GM23338 (cell line): ENCODE measurements at regions not wholly inside any gene's neighbourhood (a gene's known extent, or its start where the extent isn't known, plus 50 kb on each side); places are given as distances from the start of the nearest gene placed in this dataset.

Source experiments
- ATAC-seq: fragments of 200-7000 bp; cut with Tn5 transposase; 3 replicates; pipeline ENCODE4 v1.9.1; 2020
- DNase-seq: peaks from one replicate; pipeline ENCODE4 v3.0.0-alpha.2; 2015; ENCODE audit warnings: low spot score
- H2AFZ ChIP-seq: fragments of 200-600 bp; sonication (generic); 2 replicates; pipeline ENCODE4 v1.8.0; 2016; ENCODE audit warnings: antibody characterized with exemption, mild to moderate bottlenecking, moderate library complexity
- H3F3A ChIP-seq: fragments of 200-600 bp; sonication (generic); replicated peaks from 2 replicates; pipeline ENCODE4 v1.8.0; 2017; ENCODE audit warnings: antibody characterized with exemption, mixed run types, low read depth
- H3K27ac ChIP-seq: fragments of 200-600 bp; sonication (generic); 2 replicates; pipeline ENCODE4 v1.6.1; 2016; ENCODE audit warnings: low read depth
- H3K27me3 ChIP-seq: fragments of 200-600 bp; sonication (generic); 2 replicates; pipeline ENCODE4 v1.8.0; 2016; ENCODE audit warnings: mild to moderate bottlenecking, mixed run types, moderate library complexity; ENCODE audit not compliant: insufficient read depth
- H3K36me3 ChIP-seq: fragments of 200-600 bp; sonication (generic); 2 replicates; pipeline ENCODE4 v1.8.0; 2016; ENCODE audit warnings: mild to moderate bottlenecking; ENCODE audit not compliant: insufficient read depth
- H3K4me1 ChIP-seq: fragments of 200-600 bp; sonication (generic); 2 replicates; pipeline ENCODE4 v1.8.0; 2016; ENCODE audit warnings: mild to moderate bottlenecking, moderate library complexity; ENCODE audit not compliant: insufficient read depth
- H3K4me2 ChIP-seq: fragments of 200-600 bp; sonication (generic); 2 replicates; pipeline ENCODE4 v1.7.1; 2017; ENCODE audit warnings: mixed run types
- H3K4me3 ChIP-seq: fragments of 200-600 bp; sonication (generic); 2 replicates; pipeline ENCODE4 v1.6.1; 2016; ENCODE audit warnings: mixed run types
- H3K79me2 ChIP-seq: fragments of 200-600 bp; sonication (generic); replicated peaks from 2 replicates; pipeline ENCODE4 v1.8.0; 2017; ENCODE audit warnings: mild to moderate bottlenecking; ENCODE audit not compliant: insufficient read depth
- H3K9me2 ChIP-seq: fragments of 200-600 bp; sonication (generic); 2 replicates; pipeline ENCODE4 v1.8.0; 2017; ENCODE audit not compliant: insufficient read depth
- H4K20me1 ChIP-seq: fragments of 200-600 bp; sonication (generic); replicated peaks from 2 replicates; pipeline ENCODE4 v1.8.0; 2017; ENCODE audit warnings: mild to moderate bottlenecking; ENCODE audit not compliant: insufficient read depth
- H3K27ac Mint-ChIP-seq: 2 replicates; pipeline ENCODE4 v1.8.0; 2020; ENCODE audit warnings: inconsistent platforms, mild to moderate bottlenecking, moderate library complexity, mixed read lengths
- H3K27me3 Mint-ChIP-seq: 3 replicates; pipeline ENCODE4 v1.8.0; 2022; ENCODE audit warnings: low read depth, mild to moderate bottlenecking, moderate library complexity, mixed read lengths, inconsistent platforms; ENCODE audit not compliant: insufficient read depth, poor library complexity
- H3K36me3 Mint-ChIP-seq: 3 replicates; pipeline ENCODE4 v1.8.0; 2021; ENCODE audit warnings: low read depth, mild to moderate bottlenecking, inconsistent platforms, moderate library complexity, mixed read lengths
- H3K4me1 Mint-ChIP-seq: 3 replicates; pipeline ENCODE4 v1.8.0; 2020; ENCODE audit warnings: mild to moderate bottlenecking, inconsistent platforms, mixed read lengths
- H3K4me3 Mint-ChIP-seq: 3 replicates; pipeline ENCODE4 v1.8.0; 2021; ENCODE audit warnings: moderate library complexity, mild to moderate bottlenecking, inconsistent platforms, mixed read lengths
- H3K9me3 Mint-ChIP-seq: 3 replicates; pipeline ENCODE4 v1.8.0; 2020; ENCODE audit warnings: moderate library complexity, mild to moderate bottlenecking, inconsistent platforms, mixed read lengths
- CREB1 ChIP-seq: fragments of 250-450 bp; sonication (Bioruptor Pico); IDR thresholded peaks from 2 replicates; pipeline ENCODE4 v1.5.0; 2020; ENCODE audit warnings: low read depth, mild to moderate bottlenecking, moderate library complexity
- EZH2 ChIP-seq: fragments of 200-600 bp; sonication (generic); IDR thresholded peaks from one replicate; pipeline ENCODE4 v1.8.0; 2017; ENCODE audit warnings: antibody characterized with exemption, mild to moderate bottlenecking, low read depth; ENCODE audit not compliant: unreplicated experiment
- JUNB ChIP-seq: IDR thresholded peaks from one replicate; pipeline ENCODE4 v1.6.1; 2016; ENCODE audit warnings: antibody characterized with exemption; ENCODE audit not compliant: unreplicated experiment
- NANOG ChIP-seq: IDR thresholded peaks from 2 replicates; pipeline ENCODE4 v1.6.1; 2016; ENCODE audit warnings: antibody characterized with exemption, borderline replicate concordance
- STAT1 ChIP-seq: IDR thresholded peaks from one replicate; pipeline ENCODE4 v1.6.1; 2016; ENCODE audit warnings: antibody characterized with exemption; ENCODE audit not compliant: unreplicated experiment
- ZNF114 ChIP-seq: fragments of 250-450 bp; sonication (Bioruptor Pico); IDR thresholded peaks from 2 replicates; pipeline ENCODE4 v1.5.0; 2020; ENCODE audit warnings: mild to moderate bottlenecking, moderate library complexity
- TF ChIP-seq, protein P1 (sequence below): IDR thresholded peaks from 2 replicates; pipeline ENCODE4 v1.6.1; 2016; ENCODE audit warnings: antibody characterized with exemption
- TF ChIP-seq, protein P2 (sequence below), 2 experiments: fragments of 200-600 bp in 1 of 2; sonication (generic) in 1 of 2; conservative IDR thresholded peaks; 2 replicates each; pipeline versions ENCODE4 v1.5.1 to v1.6.1; 2016 to 2017; ENCODE audit warnings: antibody characterized with exemption in 2 of 2, low read depth in 2 of 2, mild to moderate bottlenecking in 2 of 2, moderate library complexity in 1 of 2
- TF ChIP-seq, protein P3 (sequence below): IDR thresholded peaks from one replicate; pipeline ENCODE4 v1.6.1; 2018; ENCODE audit warnings: antibody characterized with exemption; ENCODE audit not compliant: unreplicated experiment

DNA sequence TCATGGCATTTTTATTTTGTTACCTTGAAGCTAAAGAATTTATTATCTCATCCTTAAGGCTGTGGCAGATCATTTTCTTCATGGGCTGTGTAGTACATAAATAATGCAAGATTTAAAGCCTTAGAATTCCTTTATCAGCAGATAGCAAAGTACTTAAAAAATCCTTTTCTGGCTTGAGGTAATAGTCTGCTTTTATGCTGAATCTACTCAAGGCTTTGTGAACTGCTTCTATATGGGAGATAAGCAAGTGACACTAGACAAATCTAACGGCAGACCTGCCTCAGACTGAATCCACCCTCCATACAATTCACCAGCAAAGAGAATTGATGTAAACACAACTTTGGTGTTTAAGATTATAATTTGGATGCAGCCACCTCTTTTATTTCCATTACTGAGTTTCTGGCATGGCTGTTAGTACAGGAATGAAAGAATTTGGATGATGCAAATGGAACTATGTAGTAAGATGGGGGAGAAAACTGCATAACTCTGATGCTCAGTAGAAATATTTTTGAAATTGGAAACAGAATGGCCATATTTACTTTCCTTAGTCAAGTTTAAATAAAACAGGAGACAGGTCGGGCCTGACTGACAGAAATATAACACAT lies 1121.5 kb downstream of the NAALADL2 start (continued):
- TF ChIP-seq, protein P1, sequence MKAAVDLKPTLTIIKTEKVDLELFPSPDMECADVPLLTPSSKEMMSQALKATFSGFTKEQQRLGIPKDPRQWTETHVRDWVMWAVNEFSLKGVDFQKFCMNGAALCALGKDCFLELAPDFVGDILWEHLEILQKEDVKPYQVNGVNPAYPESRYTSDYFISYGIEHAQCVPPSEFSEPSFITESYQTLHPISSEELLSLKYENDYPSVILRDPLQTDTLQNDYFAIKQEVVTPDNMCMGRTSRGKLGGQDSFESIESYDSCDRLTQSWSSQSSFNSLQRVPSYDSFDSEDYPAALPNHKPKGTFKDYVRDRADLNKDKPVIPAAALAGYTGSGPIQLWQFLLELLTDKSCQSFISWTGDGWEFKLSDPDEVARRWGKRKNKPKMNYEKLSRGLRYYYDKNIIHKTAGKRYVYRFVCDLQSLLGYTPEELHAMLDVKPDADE, result no peak
- TF ChIP-seq JUNB, result no peak
- no peak for TF ChIP-seq NANOG
- TF ChIP-seq EZH2, result no peak
- TF ChIP-seq ZNF114 (CRISPR knock-in tag), result no peak
- TF ChIP-seq, protein P2, sequence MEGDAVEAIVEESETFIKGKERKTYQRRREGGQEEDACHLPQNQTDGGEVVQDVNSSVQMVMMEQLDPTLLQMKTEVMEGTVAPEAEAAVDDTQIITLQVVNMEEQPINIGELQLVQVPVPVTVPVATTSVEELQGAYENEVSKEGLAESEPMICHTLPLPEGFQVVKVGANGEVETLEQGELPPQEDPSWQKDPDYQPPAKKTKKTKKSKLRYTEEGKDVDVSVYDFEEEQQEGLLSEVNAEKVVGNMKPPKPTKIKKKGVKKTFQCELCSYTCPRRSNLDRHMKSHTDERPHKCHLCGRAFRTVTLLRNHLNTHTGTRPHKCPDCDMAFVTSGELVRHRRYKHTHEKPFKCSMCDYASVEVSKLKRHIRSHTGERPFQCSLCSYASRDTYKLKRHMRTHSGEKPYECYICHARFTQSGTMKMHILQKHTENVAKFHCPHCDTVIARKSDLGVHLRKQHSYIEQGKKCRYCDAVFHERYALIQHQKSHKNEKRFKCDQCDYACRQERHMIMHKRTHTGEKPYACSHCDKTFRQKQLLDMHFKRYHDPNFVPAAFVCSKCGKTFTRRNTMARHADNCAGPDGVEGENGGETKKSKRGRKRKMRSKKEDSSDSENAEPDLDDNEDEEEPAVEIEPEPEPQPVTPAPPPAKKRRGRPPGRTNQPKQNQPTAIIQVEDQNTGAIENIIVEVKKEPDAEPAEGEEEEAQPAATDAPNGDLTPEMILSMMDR (conservative IDR thresholded peaks at IDR 0.05; ENCODE audit: low read depth in 2 of 2), result no peak
- TF ChIP-seq STAT1, result no peak
- TF ChIP-seq, protein P3, sequence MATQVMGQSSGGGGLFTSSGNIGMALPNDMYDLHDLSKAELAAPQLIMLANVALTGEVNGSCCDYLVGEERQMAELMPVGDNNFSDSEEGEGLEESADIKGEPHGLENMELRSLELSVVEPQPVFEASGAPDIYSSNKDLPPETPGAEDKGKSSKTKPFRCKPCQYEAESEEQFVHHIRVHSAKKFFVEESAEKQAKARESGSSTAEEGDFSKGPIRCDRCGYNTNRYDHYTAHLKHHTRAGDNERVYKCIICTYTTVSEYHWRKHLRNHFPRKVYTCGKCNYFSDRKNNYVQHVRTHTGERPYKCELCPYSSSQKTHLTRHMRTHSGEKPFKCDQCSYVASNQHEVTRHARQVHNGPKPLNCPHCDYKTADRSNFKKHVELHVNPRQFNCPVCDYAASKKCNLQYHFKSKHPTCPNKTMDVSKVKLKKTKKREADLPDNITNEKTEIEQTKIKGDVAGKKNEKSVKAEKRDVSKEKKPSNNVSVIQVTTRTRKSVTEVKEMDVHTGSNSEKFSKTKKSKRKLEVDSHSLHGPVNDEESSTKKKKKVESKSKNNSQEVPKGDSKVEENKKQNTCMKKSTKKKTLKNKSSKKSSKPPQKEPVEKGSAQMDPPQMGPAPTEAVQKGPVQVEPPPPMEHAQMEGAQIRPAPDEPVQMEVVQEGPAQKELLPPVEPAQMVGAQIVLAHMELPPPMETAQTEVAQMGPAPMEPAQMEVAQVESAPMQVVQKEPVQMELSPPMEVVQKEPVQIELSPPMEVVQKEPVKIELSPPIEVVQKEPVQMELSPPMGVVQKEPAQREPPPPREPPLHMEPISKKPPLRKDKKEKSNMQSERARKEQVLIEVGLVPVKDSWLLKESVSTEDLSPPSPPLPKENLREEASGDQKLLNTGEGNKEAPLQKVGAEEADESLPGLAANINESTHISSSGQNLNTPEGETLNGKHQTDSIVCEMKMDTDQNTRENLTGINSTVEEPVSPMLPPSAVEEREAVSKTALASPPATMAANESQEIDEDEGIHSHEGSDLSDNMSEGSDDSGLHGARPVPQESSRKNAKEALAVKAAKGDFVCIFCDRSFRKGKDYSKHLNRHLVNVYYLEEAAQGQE, result no peak

DNA sequence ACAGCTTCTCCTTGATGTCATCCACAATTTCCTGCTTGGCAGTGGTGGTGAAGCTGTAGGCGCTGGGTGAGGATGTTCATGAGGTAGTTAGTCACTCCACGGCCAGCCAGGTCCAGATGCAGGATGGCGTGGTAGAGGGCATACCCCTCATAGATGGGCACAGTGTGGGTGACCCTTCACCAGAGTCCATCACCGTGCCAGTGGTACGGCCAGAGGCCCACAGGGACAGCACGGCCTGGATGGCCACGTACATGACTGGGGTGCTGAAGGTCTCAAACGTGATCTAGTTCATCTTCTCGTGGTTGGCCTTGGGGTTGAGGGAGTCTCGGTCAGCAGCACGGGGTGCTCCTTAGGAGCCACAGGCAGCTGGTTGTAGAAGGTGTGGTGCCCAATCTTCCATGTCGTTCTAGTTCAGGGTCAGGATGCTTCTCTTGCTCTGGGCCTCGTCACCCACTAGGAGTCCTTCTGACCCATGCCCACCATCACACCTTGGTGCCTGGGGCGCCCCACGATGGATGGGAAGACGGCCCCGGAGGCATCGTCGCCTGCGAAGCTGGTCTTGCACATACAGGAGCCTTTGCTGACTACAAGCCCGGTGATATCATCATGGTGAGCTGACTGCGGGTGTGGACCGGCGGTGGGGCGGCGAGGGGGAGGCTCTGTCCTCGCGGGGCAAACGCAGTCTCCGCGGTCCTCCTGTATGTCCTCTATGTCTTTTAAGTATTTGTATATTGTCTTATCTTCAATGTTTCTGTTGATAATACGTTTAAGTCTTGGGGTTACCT lies 1119.0 kb downstream of the NAALADL2 start:
- TF ChIP-seq CREB1, result no peak
- TF ChIP-seq JUNB, result no peak
- TF ChIP-seq NANOG, result no peak
- no peak overlapping the region for H3K27ac Mint-ChIP-seq
- H2AFZ ChIP-seq, result no peak overlapping the region
- no peaks in the 10 kb centered on the region for H3K9me2 ChIP-seq
- no peaks in the 10 kb centered on the region for H3K27me3 ChIP-seq
- no peaks in the 10 kb centered on the region for H3K79me2 ChIP-seq
- ATAC-seq (no peak), DNase-seq (no peak)
- H3K27ac ChIP-seq, result no peak overlapping the region
- no peak overlapping the region for H3K4me2 ChIP-seq
- no peak overlapping the region for H3K4me3 Mint-ChIP-seq
- peaks cover 11% of the 10 kb centered on the region for H3K36me3 Mint-ChIP-seq
- H3K4me1 ChIP-seq, result no peaks in the 10 kb centered on the region
- no peaks in the 10 kb centered on the region for H3K36me3 ChIP-seq
- no peaks in the 10 kb centered on the region for H3K27me3 Mint-ChIP-seq
- no peaks in the 10 kb centered on the region for H3F3A ChIP-seq
- peaks cover 16% of the 10 kb centered on the region; the same call in 1 of the 3 replicates for H3K9me3 Mint-ChIP-seq
- no peaks in the 10 kb centered on the region for H4K20me1 ChIP-seq
- no peak overlapping the region for H3K4me3 ChIP-seq
- no peaks in the 10 kb centered on the region for H3K4me1 Mint-ChIP-seq
